HFFc6 (cell line): ENCODE measurements at regions not wholly inside any gene's neighbourhood (a gene's known extent, or its start where the extent isn't known, plus 50 kb on each side); places are given as distances from the start of the nearest gene placed in this dataset.
A peak's percentile ranks its signal among the peaks of the same experiment; 100 is the strongest.

Experiments
- DNase-seq: peaks from one replicate; pipeline ENCODE4 v3.0.0-alpha.2; 2018
- H3K27ac Mint-ChIP-seq: 2 replicates; pipeline ENCODE4 v1.8.0; 2020; ENCODE audit warnings: mild to moderate bottlenecking, mixed read lengths
- H3K27me3 Mint-ChIP-seq: 2 replicates; pipeline ENCODE4 v1.8.0; 2021; ENCODE audit warnings: mild to moderate bottlenecking, moderate library complexity, mixed read lengths; ENCODE audit not compliant: insufficient read depth
- H3K36me3 Mint-ChIP-seq: 2 replicates; pipeline ENCODE4 v1.8.0; 2021; ENCODE audit warnings: low read depth, mixed read lengths
- H3K4me1 Mint-ChIP-seq: 2 replicates; pipeline ENCODE4 v1.8.0; 2020; ENCODE audit warnings: low read depth, mixed read lengths
- H3K4me3 Mint-ChIP-seq: 2 replicates; pipeline ENCODE4 v1.8.0; 2020; ENCODE audit warnings: mild to moderate bottlenecking, moderate library complexity, mixed read lengths
- H3K9me3 Mint-ChIP-seq: 2 replicates; pipeline ENCODE4 v1.8.0; 2020; ENCODE audit warnings: mild to moderate bottlenecking, mixed read lengths
- TF ChIP-seq, protein P1 (sequence below): fragments of 200-600 bp; sonication (generic); IDR thresholded peaks from 2 replicates; pipeline ENCODE4 v1.5.0; 2021; ENCODE audit warnings: antibody characterized with exemption, mild to moderate bottlenecking

DNA sequence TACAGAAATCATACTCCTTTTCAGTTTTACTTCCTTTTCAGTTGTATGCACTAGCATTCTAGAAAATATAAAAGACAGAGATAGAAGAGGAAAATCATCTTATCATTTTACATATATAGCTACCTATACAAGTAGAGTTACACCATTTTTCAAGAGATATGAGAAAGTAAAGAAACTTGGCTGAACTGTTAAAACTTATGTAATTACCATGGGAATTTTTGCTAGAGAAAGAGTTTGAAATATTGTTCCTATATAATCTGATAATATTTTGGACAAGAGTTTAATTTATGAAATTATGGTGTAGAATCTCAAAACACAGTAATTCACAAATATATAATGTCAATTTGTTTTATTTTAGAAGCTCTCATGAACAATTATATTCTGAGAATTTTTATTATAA is 180.8 kb downstream of the PLPPR4 start:
- Mint-ChIP-seq H3K36me3 (no peaks in the 10 kb centered on the region), H3K9me3 (peaks cover 4% of the 10 kb centered on the region; the same call in 1 of the 2 replicates), H3K4me3 (no peak overlapping the region), H3K27me3 (no peaks in the 10 kb centered on the region), H3K4me1 (peaks cover 30% of the 10 kb centered on the region), H3K27ac (no peak overlapping the region)
- TF ChIP-seq, protein P1, sequence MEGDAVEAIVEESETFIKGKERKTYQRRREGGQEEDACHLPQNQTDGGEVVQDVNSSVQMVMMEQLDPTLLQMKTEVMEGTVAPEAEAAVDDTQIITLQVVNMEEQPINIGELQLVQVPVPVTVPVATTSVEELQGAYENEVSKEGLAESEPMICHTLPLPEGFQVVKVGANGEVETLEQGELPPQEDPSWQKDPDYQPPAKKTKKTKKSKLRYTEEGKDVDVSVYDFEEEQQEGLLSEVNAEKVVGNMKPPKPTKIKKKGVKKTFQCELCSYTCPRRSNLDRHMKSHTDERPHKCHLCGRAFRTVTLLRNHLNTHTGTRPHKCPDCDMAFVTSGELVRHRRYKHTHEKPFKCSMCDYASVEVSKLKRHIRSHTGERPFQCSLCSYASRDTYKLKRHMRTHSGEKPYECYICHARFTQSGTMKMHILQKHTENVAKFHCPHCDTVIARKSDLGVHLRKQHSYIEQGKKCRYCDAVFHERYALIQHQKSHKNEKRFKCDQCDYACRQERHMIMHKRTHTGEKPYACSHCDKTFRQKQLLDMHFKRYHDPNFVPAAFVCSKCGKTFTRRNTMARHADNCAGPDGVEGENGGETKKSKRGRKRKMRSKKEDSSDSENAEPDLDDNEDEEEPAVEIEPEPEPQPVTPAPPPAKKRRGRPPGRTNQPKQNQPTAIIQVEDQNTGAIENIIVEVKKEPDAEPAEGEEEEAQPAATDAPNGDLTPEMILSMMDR, result no peak
- DNase-seq, result no peak

DNA sequence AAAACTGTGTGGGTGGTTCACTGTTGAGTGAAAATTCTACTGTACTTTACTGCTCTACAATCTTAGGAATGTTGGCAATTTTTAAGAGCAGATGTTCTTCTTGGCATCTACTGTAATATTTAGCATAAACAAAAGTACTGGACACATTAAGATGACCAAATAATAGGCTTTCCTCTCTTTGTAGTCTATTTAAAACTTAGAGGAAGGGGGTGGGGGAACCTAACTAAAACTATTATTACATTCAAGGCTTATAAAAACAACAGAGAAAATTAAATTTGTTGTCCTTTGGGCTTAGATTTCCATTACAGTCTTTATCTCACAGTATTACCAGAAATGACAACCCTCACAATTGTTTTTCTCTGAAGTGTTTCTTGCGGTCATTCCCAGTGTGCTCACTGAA is 181.2 kb downstream of the PLPPR4 start:
- no peak overlapping the region for H3K27ac Mint-ChIP-seq
- H3K27me3 Mint-ChIP-seq, result no peaks in the 10 kb centered on the region
- TF ChIP-seq, protein P1, result no peak
- no peak overlapping the region for H3K4me3 Mint-ChIP-seq
- peaks cover 30% of the 10 kb centered on the region for H3K4me1 Mint-ChIP-seq
- peaks cover 4% of the 10 kb centered on the region; the same call in 1 of the 2 replicates for H3K9me3 Mint-ChIP-seq
- peak; percentile 28 for DNase-seq
- no peaks in the 10 kb centered on the region for H3K36me3 Mint-ChIP-seq

DNA sequence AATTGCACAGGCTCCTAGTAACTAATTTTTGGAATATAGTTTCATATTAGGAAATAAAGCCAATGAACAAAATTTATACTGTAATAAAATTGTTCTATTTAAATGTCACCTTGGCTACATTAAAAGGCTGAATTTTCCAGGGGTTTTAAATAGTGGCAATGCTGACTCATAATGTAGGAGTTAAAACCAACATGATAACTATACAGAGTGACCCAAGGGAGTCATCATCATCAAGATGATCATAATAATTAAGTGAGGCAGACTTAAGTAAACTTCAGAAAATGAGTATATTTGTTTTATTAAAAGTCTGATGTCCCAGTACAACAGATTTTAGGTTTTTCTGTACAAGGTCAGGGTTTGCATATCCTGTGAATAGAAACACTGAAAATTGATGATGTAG is 183.4 kb downstream of the PLPPR4 start:
- Mint-ChIP-seq H3K36me3 (no peaks in the 10 kb centered on the region), H3K4me1 (peaks cover 18% of the 10 kb centered on the region; the same call in 1 of the 2 replicates), H3K9me3 (peaks cover 4% of the 10 kb centered on the region; the same call in 1 of the 2 replicates), H3K27ac (no peak overlapping the region), H3K27me3 (no peaks in the 10 kb centered on the region), H3K4me3 (no peak overlapping the region)
- no peak for DNase-seq
- TF ChIP-seq, protein P1, result no peak

DNA sequence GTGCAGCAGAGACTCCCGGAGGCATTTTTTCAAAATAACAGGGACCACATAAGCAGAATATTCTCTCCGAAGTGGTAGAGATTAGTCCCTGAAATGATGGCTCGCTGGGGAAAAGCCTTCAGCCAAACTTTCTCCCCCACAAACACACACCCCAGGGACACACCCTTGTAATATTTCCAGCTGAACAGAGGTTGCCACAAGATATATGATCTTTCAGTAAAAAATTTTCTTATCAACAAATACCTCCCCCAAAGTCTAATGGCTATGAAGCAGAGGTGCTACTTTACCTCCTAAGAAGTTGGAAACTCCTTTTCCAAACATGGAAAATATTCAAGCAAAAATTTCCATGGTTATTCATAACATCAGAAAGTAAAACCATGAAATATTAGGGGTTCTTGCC is 190.2 kb upstream of the PALMD start:
- Mint-ChIP-seq H3K9me3 (no peaks in the 10 kb centered on the region), H3K36me3 (no peaks in the 10 kb centered on the region), H3K27ac (no peak overlapping the region), H3K4me3 (no peak overlapping the region), H3K4me1 (peaks cover 27% of the 10 kb centered on the region), H3K27me3 (no peaks in the 10 kb centered on the region)
- no peak for DNase-seq
- TF ChIP-seq, protein P1, result no peak

DNA sequence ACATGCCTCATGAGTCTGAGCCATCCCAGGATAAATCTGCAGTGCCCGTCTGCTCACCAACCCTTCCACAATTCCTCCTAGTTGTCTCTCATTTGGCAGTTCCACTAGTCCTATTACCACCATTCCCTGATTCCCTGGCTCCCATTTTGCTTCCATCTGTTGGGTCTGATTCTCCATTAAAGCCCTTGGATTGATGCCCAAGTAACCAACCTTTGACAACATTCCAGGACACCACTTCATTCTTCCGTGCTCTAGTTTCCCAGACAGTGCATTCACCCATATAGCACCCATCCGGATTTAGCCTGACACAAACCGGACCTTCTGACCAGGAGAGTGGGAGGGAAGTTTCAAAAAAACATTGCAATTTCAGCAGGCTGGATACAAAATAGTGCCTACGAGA is 189.4 kb upstream of the PALMD start:
- TF ChIP-seq, protein P1, result no peak
- Mint-ChIP-seq H3K27me3 (no peaks in the 10 kb centered on the region), H3K36me3 (no peaks in the 10 kb centered on the region), H3K9me3 (no peaks in the 10 kb centered on the region), H3K27ac (peak overlapping the region; percentile 81), H3K4me1 (peaks cover 27% of the 10 kb centered on the region), H3K4me3 (no peak overlapping the region)
- DNase-seq, result no peak
